SK-N-MC (cell line): ENCODE measurements at regions not wholly inside any gene's neighbourhood (a gene's known extent, or its start where the extent isn't known, plus 50 kb on each side); places are given as distances from the start of the nearest gene placed in this dataset.
"Not testable (repeated sequence)": the region's sequence is repeated elsewhere in the genome, so short reads cannot be mapped to it uniquely, and the experiment has no call there.

Experiments
- DNase-seq: peaks from one replicate; pipeline ENCODE4 v3.0.0-alpha.2; 2011; ENCODE audit warnings: low read depth, low spot score
- H3K27ac ChIP-seq: fragments of 200-600 bp; sonication (generic); 2 replicates; pipeline ENCODE4 v1.5.1; 2016; ENCODE audit warnings: mixed run types
- H3K36me3 ChIP-seq: fragments of 200-600 bp; sonication (generic); 2 replicates; pipeline ENCODE4 v1.6.1; 2017; ENCODE audit warnings: antibody characterized with exemption, low read length, mixed read lengths; ENCODE audit not compliant: insufficient read depth
- H3K4me3 ChIP-seq: fragments of 200-600 bp; sonication (generic); 2 replicates; pipeline ENCODE4 v1.5.1; 2016
- H3K9ac ChIP-seq: fragments of 200-600 bp; sonication (generic); 2 replicates; pipeline ENCODE4 v1.8.0; 2017; ENCODE audit warnings: mixed run types, mixed read lengths; ENCODE audit not compliant: insufficient read length
- H3K9me3 ChIP-seq: fragments of 200-600 bp; sonication (generic); 2 replicates; pipeline ENCODE4 v1.6.1; 2017; ENCODE audit warnings: low read depth, mild to moderate bottlenecking, antibody characterized with exemption, low read length, moderate library complexity, mixed read lengths
- EZH2 ChIP-seq: fragments of 200-600 bp; sonication (generic); IDR thresholded peaks from one replicate; pipeline ENCODE4 v1.6.1; 2017; ENCODE audit warnings: antibody characterized with exemption
- FOXP2 ChIP-seq: optimal IDR thresholded peaks from 2 replicates; pipeline ENCODE3; 2011; ENCODE audit warnings: mild to moderate bottlenecking, moderate library complexity; ENCODE audit not compliant: insufficient read depth; ENCODE audit errors: extremely low read length, control extremely low read depth
- POLR2AphosphoS5 ChIP-seq: IDR thresholded peaks from 2 replicates; pipeline ENCODE4 v1.6.1; 2012; ENCODE audit warnings: mild to moderate bottlenecking, low read depth, low read length, borderline replicate concordance

DNA sequence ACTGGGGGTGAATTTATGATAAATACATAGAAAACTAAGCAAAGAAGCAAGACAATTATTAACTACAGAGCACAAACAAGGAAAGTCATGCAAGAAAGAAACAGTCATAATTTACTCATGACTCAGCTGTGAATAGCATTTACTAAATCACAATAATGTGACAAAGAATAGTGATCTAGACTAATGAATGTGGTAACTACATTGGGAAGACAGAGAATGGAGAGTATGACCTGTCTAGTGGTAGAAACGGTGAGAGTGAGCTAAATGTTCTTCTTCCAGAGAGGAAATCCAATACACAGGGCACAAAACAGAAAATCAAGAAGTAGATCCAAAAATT lies 153.5 kb upstream of the DST start:
- H3K36me3 ChIP-seq = no peaks in the 10 kb centered on the region
- TF ChIP-seq EZH2 = no peak
- no peak for TF ChIP-seq FOXP2
- H3K27ac ChIP-seq = peak overlapping the region; percentile 97
- H3K9ac ChIP-seq = peak overlapping the region; percentile 49
- no peaks in the 10 kb centered on the region for H3K9me3 ChIP-seq
- DNase-seq = no peak
- H3K4me3 ChIP-seq = peak overlapping the region; percentile 65

DNA sequence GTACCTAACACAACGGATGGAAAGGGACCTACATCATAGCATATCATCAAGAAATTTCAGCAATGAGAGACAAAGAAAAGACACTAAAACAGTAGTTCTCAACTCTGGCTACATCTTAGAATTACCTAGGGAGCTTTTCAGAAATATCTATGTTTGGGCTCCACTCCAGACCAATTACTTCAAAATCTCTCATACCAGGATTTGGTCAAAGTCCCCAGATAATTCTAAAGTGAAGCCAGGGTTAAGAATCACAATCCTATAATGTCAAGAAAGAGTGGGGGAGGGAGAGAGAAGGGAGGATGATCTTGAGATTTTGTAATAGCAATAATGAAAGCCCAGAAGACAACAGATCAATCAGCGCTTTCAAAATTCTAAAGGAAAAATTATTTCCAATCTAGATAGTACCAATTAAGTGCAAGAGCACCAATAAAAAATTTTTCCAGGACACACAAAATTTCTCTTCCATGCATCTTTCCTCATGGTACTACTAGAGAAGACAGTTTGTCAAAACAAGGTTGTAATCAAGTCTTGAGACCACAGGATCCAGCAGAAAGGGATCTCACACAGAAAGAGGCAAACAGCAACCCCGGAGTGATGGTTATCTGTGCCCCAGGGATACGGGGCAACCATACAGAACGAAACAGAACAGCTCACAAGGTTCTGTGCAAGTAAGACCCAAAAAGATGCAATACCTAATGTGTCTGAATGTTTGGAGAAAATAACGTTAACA lies 152.9 kb upstream of the DST start:
- Histone ChIP-seq H3K9ac (no peak overlapping the region), H3K36me3 (no peaks in the 10 kb centered on the region), H3K4me3 (peak overlapping the region; percentile 65), H3K9me3 (no peaks in the 10 kb centered on the region), H3K27ac (peak overlapping the region; percentile 97)
- TF ChIP-seq EZH2 (no peak), POLR2AphosphoS5 (no peak), FOXP2 (no peak)
- DNase-seq = no peak

- no peak for DNase-seq
- Histone ChIP-seq H3K36me3 (no peaks in the 10 kb centered on the region), H3K4me3 (no peak overlapping the region), H3K9me3 (no peaks in the 10 kb centered on the region), H3K9ac (no peak overlapping the region), H3K27ac (no peak overlapping the region)
- TF ChIP-seq POLR2AphosphoS5 = no peak
These were observed 151.7 kb upstream of the DST start for GRCh38 chr6:56794421-56794820.

GRCh38 chr6:56793938-56794337 lies 151.2 kb upstream of the DST start:
- no peak overlapping the region for H3K4me3 ChIP-seq
- H3K36me3 ChIP-seq = no peaks in the 10 kb centered on the region
- no peak for DNase-seq
- no peaks in the 10 kb centered on the region for H3K9me3 ChIP-seq
- no peak for TF ChIP-seq POLR2AphosphoS5
- TF ChIP-seq EZH2 = no peak
- TF ChIP-seq FOXP2 = no peak
- H3K27ac ChIP-seq = no peak overlapping the region
- H3K9ac ChIP-seq = no peak overlapping the region

DNA sequence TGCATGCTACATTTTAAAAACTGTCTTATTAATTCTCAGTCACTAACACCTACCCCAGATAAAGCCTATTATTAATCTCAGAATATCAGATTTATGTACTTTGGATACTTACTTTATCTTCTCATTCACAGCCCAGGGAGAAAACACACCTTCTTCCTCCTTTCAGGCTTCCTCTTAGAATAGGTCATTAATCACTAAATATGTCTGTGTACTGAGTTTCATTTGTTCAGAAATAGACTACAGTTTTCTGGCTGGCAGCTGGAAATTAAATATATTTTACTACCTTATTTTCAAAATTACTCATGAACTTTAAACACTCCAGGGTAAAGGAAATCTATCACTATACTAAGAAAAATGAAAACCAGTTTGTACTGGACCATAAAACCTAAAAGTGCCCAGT lies 147.7 kb upstream of the DST start:
- TF ChIP-seq FOXP2 (no peak), POLR2AphosphoS5 (no peak), EZH2 (no peak)
- DNase-seq = no peak
- H3K27ac ChIP-seq = no peak overlapping the region
- no peak overlapping the region for H3K9ac ChIP-seq
- no peaks in the 10 kb centered on the region for H3K36me3 ChIP-seq
- no peaks in the 10 kb centered on the region for H3K9me3 ChIP-seq
- no peak overlapping the region for H3K4me3 ChIP-seq

DNA sequence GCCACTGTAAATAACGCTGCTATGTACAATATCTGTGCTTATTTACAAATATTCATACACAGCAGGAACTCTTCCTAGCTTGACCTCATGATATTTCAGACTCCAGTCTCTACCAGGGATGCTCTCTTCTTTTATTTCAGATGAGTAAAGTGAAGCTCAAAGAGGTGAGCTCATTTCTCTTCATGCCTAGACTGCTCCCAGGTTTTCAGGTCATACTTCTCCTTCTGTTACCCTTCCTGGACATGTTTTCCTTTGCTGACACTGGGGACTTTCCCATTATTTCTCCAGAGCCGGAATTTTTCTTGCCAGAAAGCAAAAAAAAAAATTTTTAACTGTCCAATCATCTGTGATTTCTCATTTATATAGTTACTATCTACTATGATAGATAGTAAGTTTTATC lies 147.2 kb upstream of the DST start:
- no peak overlapping the region for H3K9ac ChIP-seq
- no peaks in the 10 kb centered on the region for H3K36me3 ChIP-seq
- no peak overlapping the region for H3K4me3 ChIP-seq
- no peak for TF ChIP-seq EZH2
- TF ChIP-seq FOXP2 = no peak
- TF ChIP-seq POLR2AphosphoS5 = no peak
- DNase-seq = no peak
- H3K27ac ChIP-seq = no peak overlapping the region
- no peaks in the 10 kb centered on the region for H3K9me3 ChIP-seq

DNA sequence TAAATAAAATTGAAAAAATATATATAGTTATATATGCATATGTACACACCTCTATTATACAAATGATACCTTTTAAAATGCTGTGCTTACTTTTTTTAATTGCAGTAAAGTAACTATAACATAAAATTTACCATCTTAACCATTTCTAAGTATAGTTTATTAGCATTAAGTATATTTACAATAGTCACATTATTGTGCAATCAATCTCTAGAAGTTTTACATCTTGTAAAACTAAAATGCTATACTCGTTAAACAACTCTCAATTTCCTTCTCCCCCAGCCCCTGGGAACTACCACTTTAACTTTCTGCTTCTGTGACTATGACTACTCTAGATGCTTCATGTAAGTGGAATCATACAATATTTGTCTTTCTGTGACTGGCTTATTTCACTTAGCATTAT lies 146.7 kb upstream of the DST start:
- Histone ChIP-seq H3K36me3 (no peaks in the 10 kb centered on the region), H3K9me3 (no peaks in the 10 kb centered on the region), H3K4me3 (no peak overlapping the region), H3K27ac (no peak overlapping the region), H3K9ac (no peak overlapping the region)
- TF ChIP-seq EZH2 (no peak), POLR2AphosphoS5 (no peak), FOXP2 (no peak)
- no peak for DNase-seq

- Histone ChIP-seq H3K9me3 (no peaks in the 10 kb centered on the region), H3K36me3 (no peaks in the 10 kb centered on the region), H3K27ac (no peak overlapping the region), H3K4me3 (no peak overlapping the region), H3K9ac (no peak overlapping the region)
- DNase-seq = no peak
- TF ChIP-seq FOXP2 (no peak), POLR2AphosphoS5 (no peak), EZH2 (no peak)
These were observed 144.5 kb upstream of the DST start for GRCh38 chr6:56787209-56787608.

GRCh38 chr6:56786256-56786655 lies 143.6 kb upstream of the DST start:
- TF ChIP-seq FOXP2 = no peak
- TF ChIP-seq POLR2AphosphoS5 = no peak
- no peak for TF ChIP-seq EZH2
- no peak for DNase-seq
- H3K4me3 ChIP-seq = no peak overlapping the region
- no peaks in the 10 kb centered on the region for H3K9me3 ChIP-seq
- H3K36me3 ChIP-seq = no peaks in the 10 kb centered on the region
- no peak overlapping the region for H3K9ac ChIP-seq
- H3K27ac ChIP-seq = no peak overlapping the region

- not testable (repeated sequence) for H3K27ac ChIP-seq, H3K9me3 ChIP-seq, H3K36me3 ChIP-seq, H3K4me3 ChIP-seq, DNase-seq, H3K9ac ChIP-seq
These were observed 142.8 kb upstream of the DST start for GRCh38 chr6:56785536-56785935.

GRCh38 chr6:56780109-56780508 lies 137.4 kb upstream of the DST start:
- H3K27ac ChIP-seq, DNase-seq, H3K4me3 ChIP-seq, H3K9me3 ChIP-seq, H3K36me3 ChIP-seq, H3K9ac ChIP-seq: not testable (repeated sequence)

GRCh38 chr6:56778503-56778902 lies 135.8 kb upstream of the DST start:
- DNase-seq, H3K27ac ChIP-seq, H3K9me3 ChIP-seq, H3K36me3 ChIP-seq, H3K4me3 ChIP-seq, H3K9ac ChIP-seq: not testable (repeated sequence)
